ENCODE measurements at regions not wholly inside any gene's neighbourhood (a gene's known extent, or its start where the extent isn't known, plus 50 kb on each side); places are given as distances from the start of the nearest gene placed in this dataset.

DNA sequence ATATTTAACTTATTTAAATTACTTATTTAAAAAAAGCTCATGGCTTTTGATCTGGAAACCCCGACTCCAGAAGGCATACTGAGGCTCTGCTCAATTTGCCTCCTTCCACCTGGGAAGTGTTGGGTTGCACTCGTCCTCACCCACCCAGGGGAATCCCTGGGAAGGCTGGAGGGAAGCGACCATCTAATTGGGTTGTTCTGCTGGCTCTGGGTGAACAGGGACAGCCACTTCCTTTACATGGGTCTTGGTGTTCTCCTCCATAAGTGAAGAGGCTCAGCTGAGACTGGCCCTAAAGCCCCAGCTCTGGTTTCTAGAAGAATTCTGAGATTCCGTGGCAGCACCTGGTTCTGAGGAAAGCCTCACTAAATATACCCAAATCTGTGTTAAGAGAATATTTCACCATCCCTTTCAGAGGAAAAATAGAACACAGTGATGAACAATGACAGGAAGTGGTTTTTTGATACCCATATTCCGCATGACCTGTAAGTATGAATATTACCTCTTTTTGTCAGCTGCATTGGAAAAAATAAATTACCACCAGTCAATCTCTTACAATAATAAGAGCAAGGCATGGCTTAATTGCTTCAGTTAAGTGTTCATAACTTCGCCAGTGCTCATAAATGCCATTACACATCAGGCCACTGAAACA is 131.1 kb upstream of the SHH start:
- H3K36me3 ChIP-seq (ENCODE audit: insufficient read depth, low read length, poor library complexity, severe bottlenecking), result no peaks in the 10 kb centered on the region
- H3K4me1 ChIP-seq (ENCODE audit: insufficient read depth, low read length, poor library complexity, severe bottlenecking), result no peaks in the 10 kb centered on the region
- ChIA-PET POLR2A (ENCODE audit: low non-redundant PET) (no interaction called here), CTCF (no interaction called here)
- H3K27ac ChIP-seq (ENCODE audit: low read depth, low read length, poor library complexity, severe bottlenecking), result no peak overlapping the region
- peaks cover 60% of the 10 kb centered on the region for H3K27me3 ChIP-seq (replicated peaks; ENCODE audit: insufficient read depth, low read depth, low read length, poor library complexity)
- BruUV-seq (replicated peaks), result no TSS peak
- no peak overlapping the region for H3K4me3 ChIP-seq (ENCODE audit: low read depth, low read length, poor library complexity, severe bottlenecking)
- intact Hi-C loops (cut with micrococcal nuclease; ENCODE audit: unreplicated experiment), result no loop called here
- TF ChIP-seq CTCF (conservative IDR thresholded peaks at IDR 0.05; ENCODE audit: low read depth, low read length) (no peak), EZH2 (IDR thresholded peaks at IDR 0.05; ENCODE audit: borderline replicate concordance, low read depth, low read length, poor library complexity, severe bottlenecking) (no peak)
- no peaks in the 10 kb centered on the region for H3K9me3 ChIP-seq (ENCODE audit: low read depth, low read length, poor library complexity, severe bottlenecking)
- DNase-seq (ENCODE audit: low spot score), result no peak

DNA sequence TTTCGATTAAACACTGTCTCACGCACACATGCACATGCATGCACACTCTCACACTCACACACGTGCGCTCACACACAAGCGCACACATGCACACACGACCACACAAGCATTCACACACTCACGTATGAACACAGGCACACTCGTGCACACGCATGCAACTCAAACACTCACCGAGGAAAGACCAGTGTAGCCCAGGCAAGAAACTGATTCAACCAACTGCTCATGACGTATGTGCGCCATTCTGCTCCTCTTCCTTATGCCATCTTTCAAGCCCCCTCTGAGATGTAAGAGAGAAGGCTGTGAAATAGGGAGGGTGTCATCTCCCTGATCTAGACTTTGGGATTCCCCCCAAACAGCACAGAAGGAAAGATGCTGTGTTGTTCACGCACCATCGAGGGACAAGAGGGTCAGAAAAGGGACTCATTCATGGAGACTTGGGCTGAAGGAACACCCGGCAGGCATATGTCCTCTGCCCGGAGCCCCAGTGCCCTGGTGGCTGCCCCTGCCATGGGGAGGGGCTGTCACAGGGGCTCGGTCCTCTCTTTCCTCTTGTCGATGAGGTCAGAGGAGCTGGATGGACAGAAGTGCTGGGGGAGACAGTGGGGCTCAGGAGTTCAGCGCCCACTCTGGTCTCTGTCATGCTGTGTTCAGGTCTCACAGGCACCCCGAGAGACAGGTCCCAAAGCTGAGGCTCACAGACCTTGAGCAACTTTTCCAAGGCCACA is 130.1 kb upstream of the SHH start:
- no peak overlapping the region for H3K4me3 ChIP-seq (ENCODE audit: low read depth, low read length, poor library complexity, severe bottlenecking)
- no TSS peak for BruUV-seq (replicated peaks)
- H3K27ac ChIP-seq (ENCODE audit: low read depth, low read length, poor library complexity, severe bottlenecking), result no peak overlapping the region
- TF ChIP-seq EZH2 (IDR thresholded peaks at IDR 0.05; ENCODE audit: borderline replicate concordance, low read depth, low read length, poor library complexity, severe bottlenecking) (no peak), CTCF (conservative IDR thresholded peaks at IDR 0.05; ENCODE audit: low read depth, low read length) (no peak)
- no peaks in the 10 kb centered on the region for H3K9me3 ChIP-seq (ENCODE audit: low read depth, low read length, poor library complexity, severe bottlenecking)
- H3K36me3 ChIP-seq (ENCODE audit: insufficient read depth, low read length, poor library complexity, severe bottlenecking), result no peaks in the 10 kb centered on the region
- intact Hi-C loops (cut with micrococcal nuclease; ENCODE audit: unreplicated experiment), result no loop called here
- H3K27me3 ChIP-seq (replicated peaks; ENCODE audit: insufficient read depth, low read depth, low read length, poor library complexity), result peaks cover 50% of the 10 kb centered on the region
- POLR2A ChIA-PET (ENCODE audit: low non-redundant PET), result no interaction called here
- CTCF ChIA-PET, result no interaction called here
- no peak for DNase-seq (ENCODE audit: low spot score)
- no peaks in the 10 kb centered on the region for H3K4me1 ChIP-seq (ENCODE audit: insufficient read depth, low read length, poor library complexity, severe bottlenecking)

GRCh38 chr7:155941688-155942087 is 129.4 kb upstream of the SHH start:
- ChIA-PET POLR2A (ENCODE audit: low non-redundant PET) (no interaction called here), CTCF (no interaction called here)
- Histone ChIP-seq H3K9me3 (ENCODE audit: low read depth, low read length, poor library complexity, severe bottlenecking) (no peaks in the 10 kb centered on the region), H3K36me3 (ENCODE audit: insufficient read depth, low read length, poor library complexity, severe bottlenecking) (no peaks in the 10 kb centered on the region), H3K4me1 (ENCODE audit: insufficient read depth, low read length, poor library complexity, severe bottlenecking) (no peaks in the 10 kb centered on the region), H3K4me3 (ENCODE audit: low read depth, low read length, poor library complexity, severe bottlenecking) (no peak overlapping the region), H3K27ac (ENCODE audit: low read depth, low read length, poor library complexity, severe bottlenecking) (no peak overlapping the region), H3K27me3 (replicated peaks; ENCODE audit: insufficient read depth, low read depth, low read length, poor library complexity) (peaks cover 46% of the 10 kb centered on the region)
- no peak for DNase-seq (ENCODE audit: low spot score)
- BruUV-seq (replicated peaks), result no TSS peak
- no peak for TF ChIP-seq CTCF (conservative IDR thresholded peaks at IDR 0.05; ENCODE audit: low read depth, low read length)
- no peak for TF ChIP-seq EZH2 (IDR thresholded peaks at IDR 0.05; ENCODE audit: borderline replicate concordance, low read depth, low read length, poor library complexity, severe bottlenecking)
- intact Hi-C loops (cut with micrococcal nuclease; ENCODE audit: unreplicated experiment), result no loop called here
